CD14-positive monocyte (primary cell): ENCODE measurements at regions not wholly inside any gene's neighbourhood (a gene's known extent, or its start where the extent isn't known, plus 50 kb on each side); places are given as distances from the start of the nearest gene placed in this dataset.
A peak's percentile ranks its signal among the peaks of the same experiment; 100 is the strongest.

Experiments
- DNase-seq, 3 donors: peaks; one replicate each; pipeline ENCODE4 v3.0.0-alpha.2; 2011 to 2022
- H2AFZ ChIP-seq: 2 replicates; pipeline ENCODE4 v1.6.0; 2012; ENCODE audit warnings: mild to moderate bottlenecking, low read depth, low read length, inconsistent platforms; ENCODE audit not compliant: insufficient read depth, poor library complexity, severe bottlenecking
- H3K27ac ChIP-seq, 2 donors: 1 replicate in 1 of 2; 2 replicates in 1 of 2; pipeline ENCODE4 v1.5.1; 2012 to 2013; ENCODE audit warnings: low read length in 2 of 2, control low read depth in 1 of 2, inconsistent platforms in 1 of 2, low read depth in 1 of 2, mild to moderate bottlenecking in 1 of 2
- H3K27me3 ChIP-seq, 2 donors: one replicate each; pipeline versions ENCODE4 v1.6.0 to v1.6.1; 2011 to 2013; ENCODE audit warnings: low read length in 2 of 2; ENCODE audit not compliant: control insufficient read depth in 2 of 2, insufficient read depth in 2 of 2
- H3K36me3 ChIP-seq, 2 donors: replicated peaks in 1 of 2; 1 replicate in 1 of 2; 2 replicates in 1 of 2; pipeline versions ENCODE4 v1.5.1 to v1.6.1; 2012 to 2013; ENCODE audit warnings: low read length in 2 of 2, control low read depth in 1 of 2, inconsistent platforms in 1 of 2, mild to moderate bottlenecking in 1 of 2; ENCODE audit not compliant: insufficient read depth in 2 of 2, control insufficient read depth in 1 of 2
- H3K4me1 ChIP-seq, 2 donors: 1 replicate in 1 of 2; 2 replicates in 1 of 2; pipeline versions ENCODE4 v1.5.1 to v1.6.1; 2012 to 2013; ENCODE audit warnings: low read length in 2 of 2, control low read depth in 1 of 2, inconsistent platforms in 1 of 2, mild to moderate bottlenecking in 1 of 2, moderate library complexity in 1 of 2; ENCODE audit not compliant: insufficient read depth in 2 of 2, control insufficient read depth in 1 of 2
- H3K4me2 ChIP-seq: replicated peaks from 2 replicates; pipeline ENCODE3; 2012; ENCODE audit warnings: low read length, moderate library complexity, mild to moderate bottlenecking; ENCODE audit not compliant: poor library complexity, severe bottlenecking; ENCODE audit errors: extremely low read depth
- H3K4me3 ChIP-seq, 3 experiments: fragments of 200-600 bp in 1 of 3; sonication (generic) in 1 of 3; replicated peaks in 1 of 3; 1 replicate in 2 of 3; 2 replicates in 1 of 3; pipeline ENCODE4 v1.5.1; 2011 to 2013; ENCODE audit warnings: low read length in 3 of 3, mild to moderate bottlenecking in 3 of 3, control low read depth in 2 of 3, low read depth in 2 of 3, inconsistent platforms in 1 of 3, moderate library complexity in 1 of 3
- H3K79me2 ChIP-seq: 2 replicates; pipeline ENCODE4 v1.6.0; 2012; ENCODE audit warnings: mild to moderate bottlenecking, control low read depth, inconsistent platforms, low read length, moderate library complexity; ENCODE audit not compliant: insufficient read depth
- H3K9ac ChIP-seq: 2 replicates; pipeline ENCODE4 v1.6.0; 2017; ENCODE audit warnings: low read length, mild to moderate bottlenecking; ENCODE audit not compliant: insufficient read depth, poor library complexity, severe bottlenecking
- H3K9me3 ChIP-seq, 2 donors: replicated peaks in 1 of 2; 1 replicate in 1 of 2; 2 replicates in 1 of 2; pipeline versions ENCODE4 v1.5.1 to v1.6.1; 2012 to 2013; ENCODE audit warnings: low read length in 2 of 2, control low read depth in 1 of 2; ENCODE audit not compliant: control insufficient read depth in 1 of 2, insufficient read depth in 1 of 2
- H4K20me1 ChIP-seq: 2 replicates; pipeline ENCODE4 v1.6.0; 2012; ENCODE audit warnings: mild to moderate bottlenecking, low read length, control low read depth, moderate library complexity; ENCODE audit not compliant: insufficient read depth
- H3K27ac Mint-ChIP-seq, 7 donors: one replicate each; pipeline ENCODE4 v1.8.0; 2020; ENCODE audit warnings: mild to moderate bottlenecking in 7 of 7, mixed read lengths in 7 of 7, moderate library complexity in 6 of 7, inconsistent platforms in 2 of 7
- H3K27me3 Mint-ChIP-seq, 3 donors: one replicate each; pipeline ENCODE4 v1.8.0; 2021 to 2022; ENCODE audit warnings: low read depth in 3 of 3, mild to moderate bottlenecking in 3 of 3, mixed read lengths in 3 of 3, moderate library complexity in 3 of 3, inconsistent platforms in 1 of 3
- H3K36me3 Mint-ChIP-seq, 2 donors: one replicate each; pipeline ENCODE4 v1.8.0; 2020; ENCODE audit warnings: mixed read lengths in 2 of 2, inconsistent platforms in 1 of 2, mild to moderate bottlenecking in 1 of 2
- H3K4me1 Mint-ChIP-seq: one replicate; pipeline ENCODE4 v1.8.0; 2020; ENCODE audit warnings: mild to moderate bottlenecking, mixed read lengths
- H3K4me3 Mint-ChIP-seq, 2 donors: one replicate each; pipeline ENCODE4 v1.8.0; 2020; ENCODE audit warnings: mild to moderate bottlenecking in 2 of 2, mixed read lengths in 2 of 2, moderate library complexity in 1 of 2
- H3K9me3 Mint-ChIP-seq, 7 donors: one replicate each; pipeline ENCODE4 v1.8.0; 2020 to 2022; ENCODE audit warnings: mixed read lengths in 7 of 7, mild to moderate bottlenecking in 6 of 7, moderate library complexity in 6 of 7, inconsistent platforms in 2 of 7
- CTCF ChIP-seq: fragments of 200-600 bp; IDR thresholded peaks from one replicate; pipeline ENCODE4 v1.8.0; 2022; ENCODE audit warnings: antibody characterized with exemption, mild to moderate bottlenecking
- WGBS: methylation state at CpG from one replicate; pipeline ENCODE4 v1.1.5; 2013; ENCODE audit warnings: missing lambda C conversion rate; ENCODE audit not compliant: insufficient coverage; 5-methylcytosine and 5-hydroxymethylcytosine counted together
- intact Hi-C, 2 donors: fragments of 100-400 bp; cut with micrococcal nuclease; formaldehyde crosslinking; loops; one replicate each; pipeline versions ENCODE4 v1.15.0 to v1.15.1; 2023

- no peaks in the 10 kb centered on the region for H4K20me1 ChIP-seq
- H3K4me3 Mint-ChIP-seq, result no peak overlapping the region
Measured at GRCh38 chr10:125216309-125216708, 55.9 kb upstream of the CTBP2 start.

DNA sequence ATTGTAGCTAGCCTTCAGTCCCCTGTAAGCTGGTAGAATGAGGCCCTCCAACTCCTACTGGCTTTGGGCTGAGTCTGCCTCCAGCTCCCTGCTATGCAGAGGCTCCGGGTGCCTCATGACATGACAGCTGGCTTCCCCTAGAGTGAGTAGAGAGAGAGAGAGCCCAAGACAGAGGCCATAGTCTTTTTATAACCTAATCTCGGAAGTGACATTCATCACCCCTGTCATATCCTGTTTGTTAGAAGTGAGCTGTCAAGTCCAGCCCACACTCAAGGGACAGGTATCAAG lies 53.9 kb upstream of the CTBP2 start:
- intact Hi-C loops, result no loop called here
- no peak overlapping the region for H3K27ac ChIP-seq
- H2AFZ ChIP-seq, result no peak overlapping the region
- H3K79me2 ChIP-seq, result no peaks in the 10 kb centered on the region
- H3K36me3 ChIP-seq, result no peaks in the 10 kb centered on the region
- no peak overlapping the region for H3K4me2 ChIP-seq
- peaks cover 7 to 8% (median 8%) of the 10 kb centered on the region in 3 donors for H3K27me3 Mint-ChIP-seq
- H3K4me3 Mint-ChIP-seq, result no peak overlapping the region
- no peak for TF ChIP-seq CTCF
- H3K9me3 ChIP-seq, result no peaks in the 10 kb centered on the region
- DNase-seq, result no peak
- no peaks in the 10 kb centered on the region for H3K4me1 ChIP-seq
- no peak overlapping the region for H3K27ac Mint-ChIP-seq
- no CpG with 5 or more reads among the region's 2 CpGs for WGBS
- H3K9me3 Mint-ChIP-seq, result peaks cover 0 to 10% (median 0%) of the 10 kb centered on the region in 7 donors
- no peaks in the 10 kb centered on the region for H4K20me1 ChIP-seq
- H3K27me3 ChIP-seq, result no peaks in the 10 kb centered on the region
- no peak overlapping the region for H3K9ac ChIP-seq
- H3K4me3 ChIP-seq, result no peak overlapping the region
- no peaks in the 10 kb centered on the region for H3K4me1 Mint-ChIP-seq
- no peaks in the 10 kb centered on the region for H3K36me3 Mint-ChIP-seq

More at GRCh38 chr10:125216309-125216708, 55.9 kb upstream of the CTBP2 start:
- 87% methylated on average over 3 of the region's 3 CpGs for WGBS
- intact Hi-C loops, result no loop called here
- Histone ChIP-seq H3K4me1 (no peaks in the 10 kb centered on the region), H3K9me3 (no peaks in the 10 kb centered on the region), H3K4me3 (no peak overlapping the region), H3K4me2 (no peak overlapping the region), H3K27ac (no peak overlapping the region), H3K9ac (no peak overlapping the region), H3K27me3 (no peaks in the 10 kb centered on the region), H3K36me3 (no peaks in the 10 kb centered on the region), H2AFZ (no peak overlapping the region), H3K79me2 (no peaks in the 10 kb centered on the region)
- Mint-ChIP-seq H3K27ac (peak overlapping the region in 2 of 7 donors; percentile 7 to 16), H3K27me3 (peaks cover under 1 to 10% (median 7%) of the 10 kb centered on the region in 3 donors), H3K9me3 (peaks cover 0 to 7% (median 0%) of the 10 kb centered on the region in 7 donors), H3K36me3 (no peaks in the 10 kb centered on the region), H3K4me1 (no peaks in the 10 kb centered on the region)
- DNase-seq, result no peak
- no peak for TF ChIP-seq CTCF
